ENCODE measurements at regions not wholly inside any gene's neighbourhood (a gene's known extent, or its start where the extent isn't known, plus 50 kb on each side); places are given as distances from the start of the nearest gene placed in this dataset.

GRCh38 chr13:73960474-73960873 is 173.7 kb downstream of the KLF12 start:
- no peak for DNase-seq

- DNase-seq = no peak
Measured at GRCh38 chr13:73958657-73959397, 175.4 kb downstream of the KLF12 start.

GRCh38 chr13:73957889-73958288 is 176.3 kb downstream of the KLF12 start:
- DNase-seq = no peak

- DNase-seq = no peak
Measured at GRCh38 chr13:73956795-73957408, 177.3 kb downstream of the KLF12 start.

- DNase-seq = no peak
Measured at GRCh38 chr13:73955977-73956500, 178.2 kb downstream of the KLF12 start.

- DNase-seq = no peak
Measured at GRCh38 chr13:73954808-73955207, 179.4 kb downstream of the KLF12 start.

- no peak for DNase-seq
Measured at GRCh38 chr13:73952648-73953047, 181.6 kb downstream of the KLF12 start.

- DNase-seq = no peak
Measured at GRCh38 chr13:73948848-73949529, 185.2 kb downstream of the KLF12 start.

- DNase-seq = no peak
Measured at GRCh38 chr13:73945871-73946270, 188.3 kb downstream of the KLF12 start.

GRCh38 chr13:73945382-73945781 is 188.8 kb downstream of the KLF12 start:
- no peak for DNase-seq

- no peak for DNase-seq
Measured at GRCh38 chr13:73943965-73944233, 190.3 kb downstream of the KLF12 start.

- DNase-seq = no peak
Measured at GRCh38 chr13:73943137-73943964, 190.9 kb downstream of the KLF12 start.

GRCh38 chr13:73941752-73942151 is 192.5 kb downstream of the KLF12 start:
- DNase-seq = no peak

- no peak for DNase-seq
Measured at GRCh38 chr13:73940098-73940497, 194.1 kb downstream of the KLF12 start.

- no peak for DNase-seq
Measured at GRCh38 chr13:73939603-73940002, 194.6 kb downstream of the KLF12 start.

- DNase-seq = no peak
Measured at GRCh38 chr13:73939071-73939380, 195.2 kb downstream of the KLF12 start.

- no peak for DNase-seq
Measured at GRCh38 chr13:73938372-73939070, 195.7 kb downstream of the KLF12 start.

- DNase-seq = no peak
Measured at GRCh38 chr13:73937441-73937840, 196.8 kb downstream of the KLF12 start.

GRCh38 chr13:73935991-73936390 is 198.2 kb downstream of the KLF12 start:
- no peak for DNase-seq

- DNase-seq = no peak
Measured at GRCh38 chr13:73934771-73935170, 199.4 kb downstream of the KLF12 start.

GRCh38 chr13:73934215-73934641 is 200.0 kb downstream of the KLF12 start:
- DNase-seq = no peak

- DNase-seq = no peak
Measured at GRCh38 chr13:73933795-73934194, 200.4 kb downstream of the KLF12 start.

- no peak for DNase-seq
Measured at GRCh38 chr13:73932091-73932490, 202.1 kb downstream of the KLF12 start.
